Kidney tubule cell (primary cell): ENCODE measurements at regions not wholly inside any gene's neighbourhood (a gene's known extent, or its start where the extent isn't known, plus 50 kb on each side); places are given as distances from the start of the nearest gene placed in this dataset.
"Not testable (repeated sequence)": the region's sequence is repeated elsewhere in the genome, so short reads cannot be mapped to it uniquely, and the experiment has no call there.

Experiments used
- DNase-seq: peaks from one replicate; pipeline ENCODE4 v3.0.0-alpha.2; 2018; ENCODE audit warnings: low spot score

DNA sequence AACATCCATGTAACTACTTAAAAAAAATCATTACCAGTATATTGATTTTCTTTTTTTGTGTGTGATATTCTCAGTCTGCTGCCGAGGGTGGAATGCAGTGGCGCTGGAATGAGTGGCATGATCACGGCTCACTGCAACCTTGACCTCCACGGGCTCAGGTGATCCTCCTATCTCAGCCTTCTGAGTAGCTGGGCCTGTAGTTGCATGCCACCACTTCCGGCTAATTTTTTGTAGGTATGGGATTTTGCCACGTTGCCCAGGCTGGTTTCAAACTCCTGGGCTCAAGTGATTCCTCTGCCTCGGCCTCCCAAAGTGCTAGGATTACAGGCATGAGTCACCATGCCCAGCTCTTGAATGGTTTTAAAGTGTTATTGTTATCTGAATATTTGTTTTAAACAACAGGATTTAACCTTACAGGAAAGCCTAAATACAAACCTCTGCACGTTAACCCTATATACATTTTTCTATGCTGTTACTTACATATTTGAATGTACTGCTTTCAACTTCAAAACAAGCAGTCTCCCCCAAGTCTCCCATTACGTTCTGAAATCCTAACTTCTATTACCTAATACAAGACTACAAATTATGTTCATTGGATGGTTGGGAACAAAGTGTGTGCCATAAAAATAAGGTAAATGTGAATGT is 61.7 kb downstream of the KPNA2 start:
- no peak for DNase-seq

- DNase-seq: not testable (repeated sequence)
Observed at GRCh38 chr17:68099341-68099753, 63.8 kb downstream of the KPNA2 start.

DNA sequence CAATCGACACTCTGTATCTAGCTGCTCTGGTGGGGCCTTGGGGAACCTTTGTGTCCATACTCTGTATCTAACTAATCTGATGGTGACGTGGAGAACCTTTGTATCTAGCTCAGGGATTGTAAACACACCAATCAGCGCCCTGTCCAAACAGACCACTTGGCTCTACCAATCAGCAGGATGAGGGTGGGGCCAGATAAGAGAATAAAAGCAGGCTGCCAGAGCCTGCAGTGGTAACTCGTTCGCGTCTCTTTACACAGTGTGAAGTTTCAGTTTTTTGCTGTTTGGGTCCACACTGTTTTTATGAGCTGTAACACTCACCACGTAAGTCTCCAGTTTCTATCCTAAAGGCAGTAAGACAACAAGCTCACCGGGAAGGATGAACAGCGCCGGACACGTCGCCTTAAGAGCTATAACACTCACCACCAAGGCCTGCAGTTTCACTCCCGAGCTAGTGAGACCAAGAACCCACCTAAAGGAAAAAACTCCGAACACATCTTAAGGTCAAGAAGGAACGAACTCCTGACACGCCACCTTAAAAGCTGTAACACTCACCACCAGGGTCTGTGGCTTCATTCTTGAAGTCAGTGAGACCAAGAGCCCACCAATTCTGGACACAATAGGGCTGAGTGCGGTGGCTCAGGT is 64.6 kb downstream of the KPNA2 start:
- no peak for DNase-seq

GRCh38 chr17:68101075-68101986 is 65.8 kb downstream of the KPNA2 start:
- peak; percentile 96 for DNase-seq

- DNase-seq: no peak
Observed at GRCh38 chr17:68101987-68102314, 66.4 kb downstream of the KPNA2 start.

DNA sequence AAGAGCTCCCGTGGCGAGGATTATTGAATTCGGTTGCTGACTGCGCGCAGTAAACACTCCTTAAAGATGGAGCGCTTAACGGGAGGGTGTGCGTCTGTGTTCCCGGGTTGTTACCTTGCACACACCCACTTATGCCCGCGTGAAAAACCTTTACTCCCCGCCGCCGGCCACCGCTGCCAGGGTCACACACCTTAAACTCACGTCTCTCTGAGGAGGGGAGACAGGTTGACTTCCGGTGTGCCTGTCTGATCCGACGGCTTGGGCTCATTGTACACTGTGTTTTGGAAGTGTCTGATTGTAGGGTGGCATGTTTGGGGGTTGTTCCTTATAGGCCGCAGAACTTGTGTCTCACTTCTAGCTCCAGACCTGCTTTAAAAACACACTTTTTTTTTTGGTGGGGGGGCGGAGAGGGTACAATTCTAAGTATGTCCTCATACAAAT is 66.8 kb downstream of the KPNA2 start:
- DNase-seq: peak; percentile 18

GRCh38 chr17:68103148-68103547 is 67.6 kb downstream of the KPNA2 start:
- DNase-seq: peak; percentile 28

DNA sequence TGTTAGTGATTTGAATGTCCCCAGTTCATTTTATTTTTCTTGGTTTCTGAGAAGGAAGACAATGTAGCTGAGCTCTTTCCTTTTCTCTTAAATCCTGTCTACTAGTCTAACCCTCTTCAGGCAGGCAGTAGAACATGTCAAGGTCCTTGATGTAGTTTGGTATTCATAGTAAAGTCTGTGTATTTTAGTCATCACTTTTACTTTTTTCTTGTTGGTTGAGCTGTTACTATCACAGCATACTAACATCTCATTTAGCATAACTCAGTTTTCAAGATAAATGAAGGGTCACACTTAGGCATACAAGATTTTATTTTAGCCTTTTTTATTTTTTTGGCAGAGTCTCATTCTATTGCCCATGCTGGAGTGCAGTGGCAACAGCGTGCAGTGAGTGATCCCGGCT is 70.5 kb downstream of the KPNA2 start:
- DNase-seq: no peak

DNA sequence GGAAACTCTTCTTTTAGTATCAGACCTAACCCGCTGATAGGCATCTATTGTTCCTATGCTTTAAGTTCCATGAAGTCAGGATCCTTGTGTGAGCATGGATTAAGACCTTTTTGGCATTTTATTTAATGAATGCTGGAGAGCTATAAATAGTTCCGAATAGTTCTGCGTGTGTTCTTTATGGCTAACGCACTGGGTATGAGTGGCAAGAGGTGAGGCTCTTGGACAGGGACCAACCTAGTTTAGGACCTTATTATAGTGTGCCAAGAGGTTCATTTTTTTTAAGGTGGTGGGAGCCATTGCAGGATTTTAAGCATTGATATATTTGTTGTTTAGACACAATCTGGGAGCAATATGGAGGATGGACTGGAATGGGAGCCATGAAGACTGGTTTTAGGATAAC is 71.8 kb downstream of the KPNA2 start:
- no peak for DNase-seq

DNA sequence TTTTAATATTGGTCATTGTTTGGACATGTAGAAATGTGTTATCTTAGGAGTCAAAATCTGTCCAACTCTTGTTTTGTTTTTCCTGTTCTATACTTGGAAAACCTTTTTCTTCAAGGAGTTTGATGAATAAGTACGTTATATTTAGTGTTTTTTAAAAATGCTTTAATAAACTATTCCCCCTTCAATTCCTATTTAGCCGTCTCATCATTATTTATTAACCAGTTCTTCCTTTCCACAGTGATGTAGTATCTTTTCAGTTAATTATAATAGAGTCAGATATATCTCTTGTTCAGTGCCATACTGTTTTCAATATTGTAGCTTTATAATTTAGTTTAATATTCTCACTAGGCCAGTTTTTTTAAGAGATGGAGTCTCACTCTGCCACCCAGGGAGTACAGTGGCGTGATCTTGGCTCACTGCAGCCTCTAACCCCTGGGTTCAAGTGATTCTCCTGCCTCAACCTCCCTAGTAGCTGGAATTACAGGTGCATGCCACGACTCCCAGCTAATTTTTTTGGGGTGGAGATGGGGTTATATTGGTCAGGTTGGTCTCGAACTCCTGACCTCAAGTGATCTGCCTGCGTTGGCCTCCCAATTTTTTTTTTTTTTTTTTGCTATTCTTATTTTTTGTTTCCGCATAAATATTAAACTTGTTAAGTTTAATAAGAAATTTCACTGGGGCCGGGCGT is 72.9 kb downstream of the KPNA2 start:
- DNase-seq: no peak

GRCh38 chr17:68109404-68109803 is 73.9 kb downstream of the KPNA2 start:
- DNase-seq: not testable (repeated sequence)

DNA sequence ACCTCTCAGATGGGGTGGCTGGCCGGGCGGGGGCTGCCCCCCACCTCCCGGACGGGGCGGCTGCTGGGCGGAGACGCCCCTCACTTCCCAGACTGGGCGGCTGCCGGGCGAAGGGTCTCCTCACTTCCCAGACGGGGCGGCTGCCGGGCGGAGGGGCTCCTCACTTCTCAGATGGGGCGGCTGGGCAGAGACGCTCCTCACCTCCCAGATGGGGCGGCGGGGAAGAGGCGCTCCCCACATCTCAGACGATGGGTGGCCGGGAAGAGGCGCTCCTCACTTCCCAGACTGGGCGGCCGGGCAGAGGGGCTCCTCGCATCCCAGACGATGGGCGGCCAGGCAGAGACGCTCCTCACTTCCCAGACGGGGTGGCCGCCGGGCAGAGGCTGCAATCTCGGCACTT is 80.7 kb downstream of the KPNA2 start:
- DNase-seq: not testable (repeated sequence)

DNA sequence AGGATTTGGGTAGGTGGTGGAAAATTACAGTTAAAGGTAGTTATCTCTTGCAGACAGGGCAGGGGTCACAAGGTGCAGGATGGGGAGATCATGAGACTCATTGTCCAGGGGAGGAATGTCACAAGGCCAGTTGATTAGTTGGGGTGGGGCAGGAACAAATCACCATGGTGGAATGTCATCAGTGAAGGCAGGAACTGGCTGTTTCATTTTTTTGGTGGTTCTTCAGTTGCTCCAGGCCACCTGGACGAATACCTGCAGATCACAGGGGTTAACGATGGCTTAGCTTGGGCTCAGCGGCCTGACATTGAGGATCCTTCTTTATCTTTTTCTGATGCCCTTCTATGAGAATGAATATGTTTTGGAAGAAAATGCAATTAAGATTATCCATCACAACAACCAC is 87.1 kb downstream of the KPNA2 start:
- no peak for DNase-seq

GRCh38 chr17:68125111-68125870 is 89.8 kb downstream of the KPNA2 start:
- no peak for DNase-seq

- no peak for DNase-seq
Observed at GRCh38 chr17:68127914-68128313, 92.4 kb downstream of the KPNA2 start.

GRCh38 chr17:68131456-68131855 is 95.9 kb downstream of the KPNA2 start:
- DNase-seq: no peak

DNA sequence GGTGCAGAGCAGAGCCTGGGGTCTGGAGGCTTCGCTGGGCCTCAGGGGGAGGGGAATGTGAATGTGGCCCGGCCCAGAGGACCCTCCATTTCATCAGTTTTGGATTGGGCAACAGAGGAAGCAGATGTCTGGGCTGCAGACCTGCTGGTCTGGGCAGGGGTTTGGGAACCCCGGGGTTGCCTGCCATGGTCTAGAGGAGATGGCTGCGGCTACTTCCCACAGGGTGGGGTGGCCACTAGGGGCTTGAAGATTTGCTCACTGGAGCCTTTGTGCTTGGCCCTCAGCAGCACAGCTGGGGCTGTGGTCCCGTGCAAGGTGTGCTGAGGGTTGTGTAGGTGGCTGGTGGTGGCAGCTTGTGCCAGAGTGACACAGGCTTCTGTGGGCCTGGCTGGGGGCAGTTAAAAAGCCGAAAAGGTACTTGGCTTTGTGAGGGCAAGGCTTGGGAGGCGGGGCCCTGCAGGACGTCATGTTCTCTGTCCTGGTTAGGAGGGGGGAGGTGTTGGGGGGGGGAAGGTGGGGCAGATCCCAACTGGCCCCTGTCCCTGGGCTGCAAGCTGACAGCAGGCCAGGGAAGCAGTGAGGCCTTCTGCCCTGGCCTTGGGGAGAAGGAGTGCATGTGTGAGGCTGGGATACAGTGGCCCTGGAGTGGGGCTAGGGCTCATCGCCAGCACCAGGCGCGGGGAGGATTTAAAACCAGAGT is 98.0 kb downstream of the KPNA2 start:
- DNase-seq: no peak

GRCh38 chr17:68134046-68134637 is 98.6 kb downstream of the KPNA2 start:
- DNase-seq: no peak

- no peak for DNase-seq
Observed at GRCh38 chr17:68134731-68135130, 99.2 kb downstream of the KPNA2 start.

GRCh38 chr17:68135141-68135887 is 99.8 kb downstream of the KPNA2 start:
- no peak for DNase-seq
